Thyroid gland (tissue), 4 donors: ENCODE measurements at regions not wholly inside any gene's neighbourhood (a gene's known extent, or its start where the extent isn't known, plus 50 kb on each side); places are given as distances from the start of the nearest gene placed in this dataset.

Experiments used
- CTCF ChIP-seq, 6 experiments: fragments of 200-600 bp in 3 of 6; fragments of 450-650 bp in 3 of 6; sonication (generic) in 3 of 6; IDR thresholded peaks; one replicate each; pipeline ENCODE4 v1.5.1; 2016 to 2019; ENCODE audit warnings: antibody characterized with exemption in 6 of 6, mild to moderate bottlenecking in 2 of 6, inconsistent platforms in 1 of 6, moderate library complexity in 1 of 6
- POLR2A ChIP-seq, 2 donors: fragments of 450-650 bp; IDR thresholded peaks; one replicate each; pipeline ENCODE4 v1.6.1; 2017; ENCODE audit warnings: antibody characterized with exemption in 2 of 2, mild to moderate bottlenecking in 2 of 2, moderate library complexity in 1 of 2

GRCh38 chr3:80142714-80143113 lies 374.9 kb upstream of the ROBO1 start:
- TF ChIP-seq CTCF (IDR thresholded peaks at IDR 0.05) (no peak), POLR2A (IDR thresholded peaks at IDR 0.05) (no peak)
